Fibroblast of peridontal ligament (primary cell): ENCODE measurements at regions not wholly inside any gene's neighbourhood (a gene's known extent, or its start where the extent isn't known, plus 50 kb on each side); places are given as distances from the start of the nearest gene placed in this dataset.

Source experiments
- DNase-seq: peaks from one replicate; pipeline ENCODE4 v3.0.0-alpha.2; 2010; ENCODE audit errors: extremely low read depth

DNA sequence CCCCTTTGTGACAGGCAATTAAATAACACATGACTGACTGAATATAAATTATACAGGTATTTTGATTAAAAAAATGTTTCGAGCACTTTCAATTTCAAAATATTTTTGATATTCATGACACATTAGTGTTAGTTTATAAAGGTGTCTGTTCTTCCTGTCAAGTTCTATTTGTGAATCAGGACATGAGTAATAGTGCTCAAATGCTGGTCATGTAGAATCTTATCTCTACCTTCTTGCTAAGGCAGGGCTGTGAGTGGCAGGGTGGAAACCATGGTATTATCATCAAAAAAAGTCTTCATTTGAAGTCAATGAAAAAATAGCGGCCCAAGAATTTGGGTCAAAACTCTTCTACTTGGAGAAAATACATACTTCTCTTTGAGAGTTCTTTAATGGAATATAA is 250.2 kb downstream of the DACT1 start:
- no peak for DNase-seq

GRCh38 chr14:58898655-58899316 is 261.0 kb downstream of the DACT1 start:
- DNase-seq: peak; percentile 94

DNA sequence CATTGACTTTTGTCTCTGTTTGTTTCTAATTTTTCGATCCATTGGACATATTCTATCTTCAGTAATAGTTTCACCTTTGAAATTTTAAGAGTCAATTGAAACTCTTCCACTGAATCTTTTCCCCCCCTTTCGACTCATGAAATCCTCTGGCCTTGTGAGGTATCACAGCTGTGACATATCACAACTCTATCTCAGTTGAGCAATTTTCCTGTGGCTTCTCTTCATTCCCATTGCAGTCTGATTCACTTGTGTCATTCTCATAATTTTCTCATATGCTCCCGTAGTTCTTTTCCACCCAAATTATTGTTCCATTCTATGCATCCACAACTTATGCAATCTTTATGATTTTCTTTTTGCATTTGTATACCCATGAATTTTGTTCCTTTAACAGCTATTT is 261.6 kb downstream of the DACT1 start:
- DNase-seq: peak; percentile 79

GRCh38 chr14:58901826-58902225 is 264.1 kb downstream of the DACT1 start:
- DNase-seq: no peak

GRCh38 chr14:58904776-58905175 is 267.0 kb downstream of the DACT1 start:
- DNase-seq: peak; percentile 51

DNA sequence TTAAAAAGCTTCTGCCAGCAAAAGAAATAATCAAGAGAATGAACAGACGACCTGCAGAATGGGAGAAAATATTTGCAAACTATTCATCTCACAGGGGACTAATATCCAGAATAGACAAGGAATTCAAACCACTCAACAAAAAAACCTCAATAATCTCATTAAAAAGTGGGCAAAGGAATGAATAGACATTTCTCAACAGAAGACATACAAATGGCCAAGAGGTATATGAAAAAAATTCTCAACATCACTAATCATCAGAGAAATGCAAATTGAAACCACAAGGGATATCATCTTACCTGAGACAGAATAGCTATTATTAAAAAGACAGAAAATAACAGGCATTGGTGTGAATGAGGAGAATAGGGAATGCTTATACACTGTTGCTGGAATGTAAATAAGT is 270.0 kb downstream of the DACT1 start:
- DNase-seq: no peak

DNA sequence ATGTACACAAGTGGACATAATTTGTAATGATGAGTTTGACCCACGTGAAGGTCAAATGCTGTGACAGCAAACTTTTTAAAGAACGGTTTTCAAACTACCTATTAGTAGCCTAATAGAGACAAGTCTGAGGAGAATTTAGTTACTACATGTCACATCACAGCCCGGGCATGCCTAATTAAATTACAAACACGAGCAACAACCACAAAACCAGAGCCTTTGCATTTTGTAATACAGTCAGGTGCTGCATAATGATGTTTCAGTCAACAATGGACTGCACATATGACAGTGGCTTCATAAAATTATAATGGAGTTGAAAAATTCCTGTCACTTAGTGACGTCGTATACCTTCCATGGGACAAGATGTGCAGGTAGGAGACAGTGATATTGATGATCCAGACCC is 274.5 kb downstream of the DACT1 start:
- DNase-seq: no peak

GRCh38 chr14:58912799-58913432 is 275.2 kb downstream of the DACT1 start:
- no peak for DNase-seq

GRCh38 chr14:58914279-58914855 is 274.1 kb upstream of the DAAM1 start:
- DNase-seq: no peak

DNA sequence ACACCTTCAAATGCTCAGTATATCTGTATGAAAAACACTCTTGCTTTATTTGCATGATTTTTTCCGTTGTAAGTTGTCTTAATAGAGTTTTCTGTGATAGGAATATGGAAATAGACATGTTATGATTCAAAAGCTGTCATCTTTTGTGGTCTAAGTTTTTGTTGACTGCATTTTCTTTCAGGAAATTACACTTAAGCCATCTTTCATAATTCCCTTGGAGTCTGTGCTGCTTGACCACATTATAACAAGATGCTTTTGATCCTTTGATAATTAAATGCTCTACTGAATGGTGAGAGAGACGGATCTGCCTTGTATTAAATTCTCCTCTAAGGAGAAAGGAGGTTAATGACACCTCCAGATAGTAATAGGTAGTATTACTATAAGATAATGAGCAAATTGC is 272.8 kb upstream of the DAAM1 start:
- DNase-seq: no peak

DNA sequence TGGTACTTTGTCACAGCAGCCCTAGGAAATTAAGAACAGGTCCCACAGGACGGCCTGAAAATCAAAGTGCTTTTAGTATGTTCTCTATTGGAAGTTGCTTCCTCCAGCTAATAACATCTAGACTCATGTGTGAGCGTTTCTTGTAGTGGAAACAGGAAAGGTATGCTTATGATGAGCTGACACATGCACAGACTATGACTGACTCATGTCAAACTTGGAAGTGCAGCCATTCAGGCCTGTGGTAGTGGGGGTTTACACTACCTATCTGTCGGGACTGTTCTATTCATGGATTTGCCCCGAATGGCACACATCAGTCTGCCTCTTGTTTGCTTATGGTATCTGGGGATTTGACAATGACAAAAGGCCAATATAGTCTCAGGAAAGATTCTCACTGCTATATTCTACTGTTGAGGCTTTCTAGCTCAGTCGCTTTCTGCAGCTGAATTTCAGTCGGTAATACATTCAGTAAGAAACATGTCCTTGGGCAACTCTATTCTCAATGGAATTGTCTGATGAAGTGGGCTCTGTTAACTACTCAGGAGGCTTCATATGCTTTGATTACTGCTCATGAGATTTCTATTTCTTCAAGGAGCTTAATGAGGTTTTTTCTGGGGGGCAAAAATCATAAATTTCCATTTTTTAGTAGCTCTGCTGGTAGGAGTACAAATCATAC is 270.3 kb upstream of the DAAM1 start:
- no peak for DNase-seq

GRCh38 chr14:58919217-58919616 is 269.2 kb upstream of the DAAM1 start:
- peak; percentile 15 for DNase-seq

- no peak for DNase-seq
Observed at GRCh38 chr14:58920230-58920629, 268.2 kb upstream of the DAAM1 start.

DNA sequence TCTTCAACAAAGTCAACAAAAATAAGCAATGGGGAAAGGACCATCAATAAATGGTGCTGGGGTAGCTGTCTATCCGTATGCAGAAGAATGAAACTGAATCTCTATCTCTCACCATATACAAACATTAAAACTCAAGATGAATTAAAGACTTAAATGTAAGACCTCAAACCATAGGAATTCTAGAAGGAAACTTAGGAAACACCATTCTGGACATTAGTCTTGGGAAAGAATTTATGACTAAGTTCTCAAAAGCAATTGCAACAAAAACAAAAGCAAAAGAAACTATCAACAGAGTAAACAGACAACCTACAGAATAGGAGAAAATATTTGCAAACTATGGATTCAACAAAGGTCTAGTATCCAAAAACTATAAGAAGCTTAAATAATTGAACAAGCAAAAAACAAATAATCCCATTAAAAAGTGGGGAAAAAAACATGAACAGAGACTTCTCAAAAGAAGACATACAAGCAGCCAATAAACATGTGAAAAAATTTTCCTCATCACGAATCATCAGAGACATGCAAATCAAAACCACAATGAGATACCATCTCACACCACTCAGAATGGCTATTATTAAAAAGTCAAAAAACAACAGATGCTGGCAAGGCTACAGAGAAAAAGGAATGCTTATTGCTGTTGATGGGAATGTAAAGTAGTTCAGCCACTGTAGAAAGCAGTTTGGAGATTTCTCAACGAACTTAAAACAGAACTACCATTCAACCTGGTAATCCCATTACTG is 266.1 kb upstream of the DAAM1 start:
- DNase-seq: peak; percentile 23

DNA sequence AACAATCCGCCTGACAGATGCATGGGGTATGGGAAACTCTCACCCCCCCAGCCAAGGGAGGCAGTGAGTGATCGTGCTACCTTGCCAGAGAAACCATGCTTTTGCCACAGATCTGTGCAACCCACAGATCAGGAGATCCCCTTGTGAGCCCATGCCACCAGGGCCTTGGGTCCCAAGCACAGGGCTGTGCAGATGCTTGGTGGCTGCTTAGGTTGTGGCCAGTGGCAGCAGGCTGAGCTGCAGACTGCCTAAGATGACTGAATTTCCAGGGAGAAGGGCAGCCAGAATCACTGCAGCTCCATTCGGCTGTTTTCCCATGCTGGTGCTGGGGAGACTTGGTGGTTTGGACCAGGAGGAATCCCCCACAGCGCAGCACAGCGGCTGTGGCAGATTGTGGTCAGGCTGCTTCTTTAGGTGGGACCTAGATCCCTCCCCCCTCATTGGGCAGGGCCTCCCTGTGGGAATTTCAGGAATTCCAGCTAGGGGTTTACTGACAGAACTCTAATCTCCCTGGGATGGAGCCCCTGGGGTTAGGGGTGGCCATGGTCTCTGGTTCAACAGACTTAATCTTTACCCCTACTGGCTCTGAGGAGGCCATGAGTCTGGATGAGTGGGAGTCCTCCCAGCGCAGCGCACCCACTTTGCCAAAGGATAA is 264.6 kb upstream of the DAAM1 start:
- no peak for DNase-seq

DNA sequence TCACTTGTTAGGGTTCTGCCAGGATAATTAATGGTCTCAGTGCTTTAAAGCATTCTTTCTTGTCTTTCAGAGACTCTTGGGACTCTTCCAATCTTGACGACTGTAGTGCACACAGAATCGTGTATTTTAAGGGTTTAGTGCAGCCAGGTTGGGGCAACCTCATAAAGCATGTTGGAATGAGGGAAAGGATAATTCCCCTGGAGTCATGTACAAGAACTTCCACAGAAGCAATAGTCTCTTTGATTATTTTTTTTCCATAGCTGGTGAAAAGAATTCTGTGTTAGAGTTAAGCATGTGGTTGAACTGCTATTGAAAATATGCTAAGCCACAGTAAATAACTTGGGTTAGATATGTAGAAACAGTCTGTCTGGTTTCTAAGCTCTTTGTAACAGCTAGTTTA is 246.8 kb upstream of the DAAM1 start:
- peak; percentile 68 for DNase-seq

GRCh38 chr14:58942516-58942915 is 246.0 kb upstream of the DAAM1 start:
- peak; percentile 38 for DNase-seq

- no peak for DNase-seq
Observed at GRCh38 chr14:58944343-58944967, 244.0 kb upstream of the DAAM1 start.

- no peak for DNase-seq
Observed at GRCh38 chr14:58944968-58945356, 243.5 kb upstream of the DAAM1 start.

- no peak for DNase-seq
Observed at GRCh38 chr14:58946431-58946830, 242.0 kb upstream of the DAAM1 start.

DNA sequence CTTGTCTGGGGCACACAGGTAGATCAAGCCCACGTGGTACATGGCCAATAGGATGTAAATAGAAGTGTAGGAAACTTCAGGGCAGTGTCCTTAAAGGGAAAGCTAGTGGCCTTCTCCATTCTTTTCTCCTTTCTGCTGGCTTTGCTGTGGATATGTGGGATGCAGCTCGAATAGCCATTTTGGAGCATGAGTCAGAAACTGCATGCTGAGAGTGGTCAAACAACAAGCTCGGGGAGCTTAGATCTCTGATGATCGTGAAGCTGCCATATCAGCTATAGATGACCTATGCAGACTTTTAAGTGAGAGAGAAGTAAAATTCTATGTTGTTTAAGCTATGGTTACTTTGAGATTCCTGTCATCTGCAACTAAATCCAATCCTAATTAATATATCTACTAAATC is 241.3 kb upstream of the DAAM1 start:
- DNase-seq: no peak
